COLO668 (cell line): ENCODE measurements at regions not wholly inside any gene's neighbourhood (a gene's known extent, or its start where the extent isn't known, plus 50 kb on each side); places are given as distances from the start of the nearest gene placed in this dataset.
"Not testable (repeated sequence)": the region's sequence is repeated elsewhere in the genome, so short reads cannot be mapped to it uniquely, and the experiment has no call there.

Experiments
- DNase-seq: peaks from one replicate; lab custom pipeline; 2025; ENCODE audit not compliant: unreplicated experiment; lab: John Stamatoyannopoulos, UW

GRCh38 chr6:19562468-19562867 is 274.7 kb upstream of the ID4 start:
- DNase-seq = no peak

- no peak for DNase-seq
Measured at GRCh38 chr6:19569563-19569962, 267.6 kb upstream of the ID4 start.

DNA sequence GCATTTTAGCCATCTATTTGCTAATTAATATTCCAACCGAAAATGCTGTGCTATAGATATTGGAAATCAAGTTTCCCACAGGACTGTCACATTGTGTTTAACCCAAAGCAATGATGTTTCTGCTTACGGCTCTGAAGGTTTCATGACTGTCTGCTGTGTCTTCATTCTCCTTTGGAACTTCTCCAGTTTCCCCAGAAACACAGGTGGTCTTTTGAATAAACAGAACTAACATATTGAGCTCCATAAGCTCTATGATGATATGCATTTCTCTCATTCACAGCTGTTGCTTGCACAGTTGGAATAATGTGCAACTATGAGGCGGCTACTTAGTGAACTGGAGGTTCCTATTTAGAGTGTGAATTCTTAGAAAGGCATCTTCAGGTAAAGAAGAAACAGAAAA is 266.0 kb upstream of the ID4 start:
- no peak for DNase-seq

- DNase-seq = no peak
Measured at GRCh38 chr6:19578481-19578880, 258.7 kb upstream of the ID4 start.

GRCh38 chr6:19584207-19584606 is 253.0 kb upstream of the ID4 start:
- DNase-seq = not testable (repeated sequence)

DNA sequence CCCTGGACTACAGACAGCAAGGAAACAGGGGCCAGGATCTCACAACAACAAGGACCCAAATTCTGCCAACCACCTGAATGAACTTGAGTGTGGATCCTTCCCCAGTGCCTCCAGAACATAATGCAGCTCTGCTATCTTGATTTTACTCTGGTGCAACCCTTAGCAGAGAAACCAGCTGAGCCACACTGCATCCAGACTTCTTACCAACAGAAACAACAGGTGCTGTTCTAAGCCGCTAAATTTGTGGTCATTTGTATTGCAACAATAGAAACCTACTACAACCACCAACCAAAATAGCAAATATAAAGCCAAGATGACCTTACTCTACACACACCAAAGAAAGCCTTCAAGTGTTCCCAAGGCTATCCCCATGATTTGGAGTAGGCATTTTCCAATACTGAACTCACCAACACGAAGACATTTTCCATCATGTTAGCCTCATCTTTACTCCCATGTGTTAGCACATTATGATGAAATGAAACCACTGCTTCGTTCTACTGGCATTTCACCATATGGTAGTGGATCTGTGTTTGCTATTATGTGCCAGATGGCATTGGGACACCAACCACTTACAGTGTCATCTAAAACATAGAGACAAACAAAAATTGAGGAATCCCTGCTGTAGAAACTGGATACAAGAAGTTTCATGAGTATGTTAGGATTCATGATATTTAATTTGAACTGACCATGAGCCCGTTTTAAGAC is 249.8 kb upstream of the ID4 start:
- DNase-seq = no peak

DNA sequence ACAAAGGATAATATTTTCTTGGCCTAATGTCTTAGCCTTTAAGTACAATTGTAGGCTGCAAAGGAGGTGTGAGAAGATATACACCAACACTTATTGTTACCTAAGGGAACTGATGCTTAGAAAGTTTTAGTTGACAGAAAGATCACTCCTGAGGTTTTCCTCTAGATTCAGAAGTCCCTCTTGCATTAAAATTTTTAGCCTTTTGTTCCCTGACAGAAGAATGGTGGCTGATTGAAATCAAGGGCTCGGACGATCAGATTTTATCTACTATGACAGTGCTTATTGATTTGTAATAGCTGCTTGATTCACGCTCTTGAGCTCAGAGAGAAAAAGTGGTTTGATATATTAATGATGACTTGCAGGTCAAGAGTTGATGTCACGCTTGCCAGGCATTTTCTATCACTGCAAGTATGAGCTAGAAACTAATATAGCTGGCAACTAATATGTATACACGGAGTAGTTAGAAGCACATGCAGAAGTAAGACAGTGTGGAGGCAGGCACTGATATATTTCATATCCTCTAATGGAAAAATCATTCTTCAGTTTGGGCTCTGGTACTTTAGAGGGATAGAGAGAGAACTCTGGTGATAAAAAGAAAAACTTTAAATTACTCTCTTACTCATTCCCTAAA is 246.6 kb upstream of the ID4 start:
- no peak for DNase-seq

GRCh38 chr6:19597809-19598320 is 239.3 kb upstream of the ID4 start:
- no peak for DNase-seq

DNA sequence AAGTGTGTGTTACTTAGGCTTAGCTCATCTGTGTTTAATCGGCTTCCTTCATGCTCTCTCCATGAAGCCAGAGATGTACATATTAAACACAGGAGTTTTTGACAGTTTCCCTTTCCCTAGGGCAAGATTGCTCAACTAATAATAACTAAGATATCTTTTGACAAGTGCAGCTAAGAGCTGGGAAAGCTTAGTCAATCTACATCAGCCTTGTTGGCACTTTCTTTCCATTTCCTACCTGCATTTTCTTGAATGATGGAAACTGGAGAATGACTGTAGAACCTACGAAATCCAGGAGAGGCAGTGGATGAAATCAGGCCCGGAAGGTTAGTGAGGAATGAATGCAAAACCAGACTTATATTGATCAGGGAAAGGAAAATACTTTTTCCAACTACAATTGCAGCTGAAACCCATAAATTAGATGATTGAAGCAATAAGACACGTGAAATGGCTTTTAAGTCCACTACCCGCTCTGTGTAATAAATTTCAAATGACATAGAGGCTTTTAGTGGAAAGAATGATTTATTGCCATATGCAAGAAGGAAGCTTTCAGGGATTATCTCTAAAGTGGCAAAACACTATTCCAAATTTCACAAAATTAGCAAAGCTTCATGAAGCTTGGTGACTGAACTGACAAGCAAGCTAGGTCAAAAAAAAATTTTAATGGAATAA is 237.2 kb upstream of the ID4 start:
- DNase-seq = no peak

- DNase-seq = no peak
Measured at GRCh38 chr6:19602434-19603013, 234.6 kb upstream of the ID4 start.

- no peak for DNase-seq
Measured at GRCh38 chr6:19603721-19604120, 233.4 kb upstream of the ID4 start.

GRCh38 chr6:19605624-19606023 is 231.5 kb upstream of the ID4 start:
- DNase-seq = no peak

DNA sequence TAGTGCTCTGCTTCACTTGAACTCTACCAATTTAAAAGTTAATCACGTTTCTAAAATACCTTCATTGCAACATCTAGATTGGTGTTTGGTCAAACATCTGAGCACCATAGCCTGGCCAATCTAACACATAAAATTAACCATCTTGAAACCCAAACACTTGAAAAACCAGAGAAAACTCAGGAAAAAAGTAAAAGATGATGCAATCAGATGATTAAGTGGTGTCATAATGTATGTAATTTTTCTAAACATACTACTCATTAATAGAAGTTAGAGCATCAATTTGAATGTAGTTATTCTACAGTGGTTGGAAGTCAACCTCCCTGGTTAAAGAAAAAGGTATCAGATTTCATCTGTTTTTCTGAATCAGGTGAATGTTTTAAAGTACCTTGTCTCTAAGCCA is 228.6 kb upstream of the ID4 start:
- DNase-seq = no peak

- DNase-seq = no peak
Measured at GRCh38 chr6:19609972-19610641, 227.1 kb upstream of the ID4 start.

DNA sequence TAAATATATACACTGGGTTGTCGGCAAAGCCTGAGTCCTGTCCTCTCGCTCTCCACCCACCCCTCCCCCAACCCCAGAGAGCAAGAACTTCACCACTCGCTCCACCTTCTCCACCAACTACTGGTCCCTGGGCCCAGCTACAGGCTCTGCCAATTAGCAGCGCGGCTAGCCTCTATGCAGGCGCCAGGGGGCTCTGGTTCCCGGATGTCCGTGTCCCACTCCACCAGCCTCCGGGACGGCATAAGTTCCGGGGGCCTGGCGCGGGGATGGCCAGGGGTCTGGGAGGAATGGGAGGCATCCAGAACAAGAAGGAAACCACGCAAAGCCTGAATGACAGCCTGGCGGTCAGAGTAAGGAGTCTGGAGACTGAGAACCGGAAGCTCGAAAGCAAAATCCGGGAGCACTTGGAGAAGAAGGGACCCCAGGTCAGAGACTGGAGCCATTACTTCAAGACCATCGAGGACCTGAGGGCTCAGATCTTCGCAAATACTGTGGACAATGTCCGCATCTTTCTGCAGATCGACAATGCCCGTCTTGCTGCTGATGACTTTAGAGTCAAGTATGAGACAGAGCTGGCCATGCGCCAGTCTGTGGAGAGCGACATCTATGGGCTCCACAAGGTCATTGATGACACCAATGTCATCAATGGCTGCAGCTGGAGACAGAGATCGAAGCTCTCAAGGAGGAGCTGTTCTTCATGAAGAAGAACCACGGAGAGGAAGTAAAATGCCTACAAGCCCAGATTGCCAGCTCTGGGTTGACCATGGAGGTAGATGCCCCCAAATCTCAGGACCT is 224.3 kb upstream of the ID4 start:
- DNase-seq = not testable (repeated sequence)

- DNase-seq = no peak
Measured at GRCh38 chr6:19613678-19614077, 223.5 kb upstream of the ID4 start.

- no peak for DNase-seq
Measured at GRCh38 chr6:19616022-19616421, 221.1 kb upstream of the ID4 start.

GRCh38 chr6:19632230-19632629 is 204.9 kb upstream of the ID4 start:
- no peak for DNase-seq

GRCh38 chr6:19632786-19633185 is 204.4 kb upstream of the ID4 start:
- DNase-seq = no peak

GRCh38 chr6:19635728-19636127 is 201.4 kb upstream of the ID4 start:
- no peak for DNase-seq
